ENCODE measurements at regions not wholly inside any gene's neighbourhood (a gene's known extent, or its start where the extent isn't known, plus 50 kb on each side); places are given as distances from the start of the nearest gene placed in this dataset.

DNA sequence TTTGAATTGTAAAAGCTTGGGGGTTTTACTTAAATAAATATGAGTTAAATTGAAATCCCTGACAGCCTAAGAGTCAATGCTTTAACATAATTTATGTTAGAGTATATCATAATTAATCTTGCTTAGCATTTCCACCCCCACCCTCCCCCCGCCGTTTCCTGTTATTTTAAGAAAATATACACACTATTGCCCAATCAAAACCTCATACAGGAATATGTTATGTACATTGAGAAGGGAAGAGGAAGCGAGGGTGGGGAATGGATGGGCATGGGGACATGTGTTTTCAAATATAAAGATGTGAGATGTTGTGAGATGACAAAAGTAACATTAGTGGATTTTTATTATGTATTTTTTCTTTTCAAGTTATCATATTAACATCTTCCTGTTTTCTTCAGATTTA lies 561.1 kb upstream of the MEF2C start:
- BruUV-seq (replicated peaks): no TSS peak
- no peaks in the 10 kb centered on the region for H3K36me3 ChIP-seq (ENCODE audit: control insufficient read depth in 2 of 2, extremely low read depth in 1 of 2, insufficient read depth in 2 of 2, low read length in 2 of 2)
- no peak overlapping the region for H3K4me2 ChIP-seq (ENCODE audit: insufficient read depth, low read length)
- dilution Hi-C loops (cut with MboI; ENCODE audit: extremely low pct_ligation_motif_present, low sequenced_read_pairs): no loop called here
- CTCF ChIA-PET: no interaction called here
- no peak overlapping the region for H3K9ac ChIP-seq (replicated peaks; ENCODE audit: extremely low read depth, insufficient read depth, low read length)
- TF ChIP-seq EZH2 (IDR thresholded peaks at IDR 0.05; ENCODE audit: borderline replicate concordance, low read depth, low read length, severe bottlenecking): no peak
- TF ChIP-seq MYC (IDR thresholded peaks at IDR 0.05; ENCODE audit: low read depth, low read length): no peak
- no peak for TF ChIP-seq POLR2A (IDR thresholded peaks at IDR 0.05; ENCODE audit: low read depth, low read length)
- TF ChIP-seq GATA2 (IDR thresholded peaks at IDR 0.05; ENCODE audit: insufficient read depth, insufficient read length, low read depth, low read length): no peak
- no peak for TF ChIP-seq FOS (IDR thresholded peaks at IDR 0.05; ENCODE audit: borderline replicate concordance, insufficient read depth, low read length)
- no peak for TF ChIP-seq POLR2AphosphoS5 (IDR thresholded peaks at IDR 0.05; ENCODE audit: insufficient read depth, low read depth, low read length)
- TF ChIP-seq, protein P1, sequence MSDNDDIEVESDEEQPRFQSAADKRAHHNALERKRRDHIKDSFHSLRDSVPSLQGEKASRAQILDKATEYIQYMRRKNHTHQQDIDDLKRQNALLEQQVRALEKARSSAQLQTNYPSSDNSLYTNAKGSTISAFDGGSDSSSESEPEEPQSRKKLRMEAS (IDR thresholded peaks at IDR 0.05; ENCODE audit: insufficient read depth, insufficient read length): no peak
- TF ChIP-seq, protein P2, sequence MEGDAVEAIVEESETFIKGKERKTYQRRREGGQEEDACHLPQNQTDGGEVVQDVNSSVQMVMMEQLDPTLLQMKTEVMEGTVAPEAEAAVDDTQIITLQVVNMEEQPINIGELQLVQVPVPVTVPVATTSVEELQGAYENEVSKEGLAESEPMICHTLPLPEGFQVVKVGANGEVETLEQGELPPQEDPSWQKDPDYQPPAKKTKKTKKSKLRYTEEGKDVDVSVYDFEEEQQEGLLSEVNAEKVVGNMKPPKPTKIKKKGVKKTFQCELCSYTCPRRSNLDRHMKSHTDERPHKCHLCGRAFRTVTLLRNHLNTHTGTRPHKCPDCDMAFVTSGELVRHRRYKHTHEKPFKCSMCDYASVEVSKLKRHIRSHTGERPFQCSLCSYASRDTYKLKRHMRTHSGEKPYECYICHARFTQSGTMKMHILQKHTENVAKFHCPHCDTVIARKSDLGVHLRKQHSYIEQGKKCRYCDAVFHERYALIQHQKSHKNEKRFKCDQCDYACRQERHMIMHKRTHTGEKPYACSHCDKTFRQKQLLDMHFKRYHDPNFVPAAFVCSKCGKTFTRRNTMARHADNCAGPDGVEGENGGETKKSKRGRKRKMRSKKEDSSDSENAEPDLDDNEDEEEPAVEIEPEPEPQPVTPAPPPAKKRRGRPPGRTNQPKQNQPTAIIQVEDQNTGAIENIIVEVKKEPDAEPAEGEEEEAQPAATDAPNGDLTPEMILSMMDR (IDR thresholded peaks at IDR 0.05; ENCODE audit: extremely low read depth in 1 of 2, insufficient read depth in 1 of 2, low read depth in 1 of 2, low read length in 2 of 2): no peak
- no peak for TF ChIP-seq JUN (IDR thresholded peaks at IDR 0.05; ENCODE audit: borderline replicate concordance, insufficient read depth, insufficient read length, low read depth)
- POLR2A ChIA-PET: no interaction called here
- H3K27me3 ChIP-seq (ENCODE audit: control insufficient read depth in 2 of 2, insufficient read depth in 2 of 2, low read length in 2 of 2): no peaks in the 10 kb centered on the region
- H2AFZ ChIP-seq (ENCODE audit: low read depth, low read length): no peak overlapping the region
- no peak overlapping the region for H3K27ac ChIP-seq (ENCODE audit: insufficient read depth, low read depth, low read length)
- no peaks in the 10 kb centered on the region for H4K20me1 ChIP-seq (replicated peaks; ENCODE audit: control insufficient read depth, extremely low read depth, insufficient read depth, low read length)
- H3K4me3 ChIP-seq (replicated peaks in 1 of 3; ENCODE audit: insufficient read depth in 1 of 3, low read depth in 1 of 3, low read length in 3 of 3): no peak overlapping the region
- FAIRE-seq (no peak), DNase-seq (ENCODE audit: low read depth, low spot score) (no peak)
- H3K79me2 ChIP-seq (ENCODE audit: control insufficient read depth, insufficient read depth, low read length): no peaks in the 10 kb centered on the region
- H3K9me1 ChIP-seq (replicated peaks; ENCODE audit: control insufficient read depth, extremely low read depth, insufficient read depth, low read length): no peaks in the 10 kb centered on the region
- no peaks in the 10 kb centered on the region for H3K9me3 ChIP-seq (replicated peaks; ENCODE audit: control insufficient read depth, insufficient read depth, low read length)
- no peaks in the 10 kb centered on the region for H3K4me1 ChIP-seq (ENCODE audit: control insufficient read depth, extremely low read depth, insufficient read depth, low read length)
- intact Hi-C loops (cut with micrococcal nuclease): loop anchor here (10.0 kb wide), 1 partner anchor 719 kb away; no protein-coding TSS in a partner anchor

All from endothelial cell of umbilical vein (primary cell).